PC-9 (cell line): ENCODE measurements at regions not wholly inside any gene's neighbourhood (a gene's known extent, or its start where the extent isn't known, plus 50 kb on each side); places are given as distances from the start of the nearest gene placed in this dataset.

ENCODE experiments used
- BruUV-seq: library from RNA; stranded (reverse); fragments of 400-500 nt; replicated peaks from 2 replicates; lab custom pipeline; 2021; lab: Mats Ljungman, UMichigan
- CTCF ChIA-PET: fragments of 300-600 bp; sonication (Branson Sonifier 250); formaldehyde crosslinking; loops from one replicate; lab custom pipeline; 2022; ENCODE audit warnings: antibody characterized with exemption; lab: Charles Lee
- POLR2A ChIA-PET: fragments of 300-600 bp; sonication (Branson Sonifier 250); formaldehyde crosslinking; loops from one replicate; lab custom pipeline; 2022; ENCODE audit warnings: antibody characterized with exemption; ENCODE audit not compliant: unreplicated experiment; lab: Charles Lee
- DNase-seq, 2 experiments: peaks; one replicate each; pipeline versions ENCODE4 v3.0.0 to v3.0.0-alpha.2; 2015 to 2022; ENCODE audit warnings: mixed read lengths in 1 of 2
- H2AFZ ChIP-seq: fragments of 200-600 bp; sonication (generic); 2 replicates; pipeline ENCODE4 v1.8.1; 2017; ENCODE audit warnings: antibody characterized with exemption
- H3F3A ChIP-seq: fragments of 200-600 bp; sonication (generic); 2 replicates; pipeline ENCODE4 v1.8.1; 2017; ENCODE audit warnings: antibody characterized with exemption, mild to moderate bottlenecking, low read depth; ENCODE audit not compliant: insufficient read depth
- H3K27ac ChIP-seq: fragments of 200-600 bp; sonication (generic); 2 replicates; pipeline ENCODE4 v1.6.1; 2016; ENCODE audit warnings: mixed run types
- H3K27me3 ChIP-seq: fragments of 200-600 bp; sonication (generic); 2 replicates; pipeline ENCODE4 v1.6.1; 2016; ENCODE audit warnings: low read depth, mixed run types; ENCODE audit not compliant: insufficient read depth
- H3K36me3 ChIP-seq: fragments of 200-600 bp; sonication (generic); 2 replicates; pipeline ENCODE4 v1.6.1; 2016; ENCODE audit warnings: low read depth, mixed run types
- H3K4me1 ChIP-seq: fragments of 200-600 bp; sonication (generic); replicated peaks from 2 replicates; pipeline ENCODE4 v1.6.1; 2016; ENCODE audit warnings: mixed run types; ENCODE audit not compliant: insufficient read depth
- H3K4me2 ChIP-seq: fragments of 200-600 bp; sonication (generic); 2 replicates; pipeline ENCODE4 v1.6.1; 2017; ENCODE audit warnings: mixed run types
- H3K4me3 ChIP-seq: fragments of 200-600 bp; sonication (generic); 2 replicates; pipeline ENCODE4 v1.6.1; 2016; ENCODE audit warnings: mixed run types
- H3K79me2 ChIP-seq: fragments of 200-600 bp; sonication (generic); 2 replicates; pipeline ENCODE4 v1.6.1; 2017; ENCODE audit warnings: low read depth, mixed run types
- H3K9me2 ChIP-seq: fragments of 200-600 bp; sonication (generic); 2 replicates; pipeline ENCODE4 v1.8.1; 2017; ENCODE audit warnings: mild to moderate bottlenecking; ENCODE audit not compliant: insufficient read depth
- H3K9me3 ChIP-seq: fragments of 200-600 bp; sonication (generic); 2 replicates; pipeline ENCODE4 v1.8.1; 2016; ENCODE audit warnings: low read depth; ENCODE audit not compliant: insufficient read depth
- H4K20me1 ChIP-seq: fragments of 200-600 bp; sonication (generic); 2 replicates; pipeline ENCODE4 v1.8.1; 2017; ENCODE audit not compliant: insufficient read depth
- CTCF ChIP-seq: fragments of 200-600 bp; sonication (generic); conservative IDR thresholded peaks from 2 replicates; pipeline ENCODE4 v1.6.1; 2017; ENCODE audit warnings: mixed run types, antibody characterized with exemption, mild to moderate bottlenecking, moderate library complexity
- EZH2 ChIP-seq: fragments of 200-600 bp; sonication (generic); IDR thresholded peaks from 2 replicates; pipeline ENCODE4 v1.8.0; 2017; ENCODE audit warnings: antibody characterized with exemption, low read depth
- intact Hi-C: fragments of 100-400 bp; cut with micrococcal nuclease; formaldehyde crosslinking; loops from one replicate; pipeline ENCODE4 v1.10.0; 2022; ENCODE audit not compliant: unreplicated experiment

GRCh38 chr5:71830681-71831539 is 111.8 kb downstream of the CARTPT start:
- no peak for TF ChIP-seq CTCF
- no peak for TF ChIP-seq EZH2
- Histone ChIP-seq H4K20me1 (no peaks in the 10 kb centered on the region), H3K79me2 (no peaks in the 10 kb centered on the region), H3K9me2 (no peaks in the 10 kb centered on the region), H3F3A (no peaks in the 10 kb centered on the region), H3K4me3 (no peak overlapping the region), H3K4me1 (no peaks in the 10 kb centered on the region), H3K9me3 (no peaks in the 10 kb centered on the region; the same call in 1 of the 2 replicates), H2AFZ (no peak overlapping the region), H3K27me3 (no peaks in the 10 kb centered on the region), H3K36me3 (no peaks in the 10 kb centered on the region), H3K27ac (no peak overlapping the region), H3K4me2 (no peak overlapping the region)
- intact Hi-C loops, result no loop called here
- ChIA-PET POLR2A (interaction anchor here (0.6 kb wide), 2 partner anchors 10 to 414 kb away, joined by 3 to 14 read pairs; no protein-coding TSS in a partner anchor), CTCF (no interaction called here)
- peak; percentile 41 to 43 for DNase-seq
- BruUV-seq, result no TSS peak

GRCh38 chr5:71832812-71833715 is 114.0 kb downstream of the CARTPT start:
- Histone ChIP-seq H2AFZ (0 out of 2 replicates have a peak overlapping the region, but pooled peaks have one; percentile 4), H3K79me2 (no peaks in the 10 kb centered on the region), H3K27me3 (no peaks in the 10 kb centered on the region), H4K20me1 (no peaks in the 10 kb centered on the region), H3K4me3 (no peak overlapping the region), H3F3A (no peaks in the 10 kb centered on the region), H3K9me2 (no peaks in the 10 kb centered on the region), H3K27ac (no peak overlapping the region), H3K9me3 (no peaks in the 10 kb centered on the region; the same call in 1 of the 2 replicates), H3K36me3 (no peaks in the 10 kb centered on the region), H3K4me1 (no peaks in the 10 kb centered on the region), H3K4me2 (no peak overlapping the region)
- BruUV-seq, result no TSS peak
- POLR2A ChIA-PET, result interaction anchor here (0.6 kb wide), 1 partner anchor 40 kb away, joined by 3 read pairs; no protein-coding TSS in a partner anchor
- DNase-seq, result no peak
- intact Hi-C loops, result no loop called here
- CTCF ChIA-PET, result no interaction called here
- no peak for TF ChIP-seq CTCF

GRCh38 chr5:71834601-71835000 is 115.5 kb downstream of the CARTPT start:
- TF ChIP-seq CTCF, result no peak
- TF ChIP-seq EZH2, result no peak
- CTCF ChIA-PET, result no interaction called here
- no peak overlapping the region for H2AFZ ChIP-seq
- no peaks in the 10 kb centered on the region for H3K4me1 ChIP-seq
- H3K36me3 ChIP-seq, result no peaks in the 10 kb centered on the region
- no peaks in the 10 kb centered on the region for H3F3A ChIP-seq
- H3K9me3 ChIP-seq, result no peaks in the 10 kb centered on the region; the same call in 1 of the 2 replicates
- H3K27ac ChIP-seq, result no peak overlapping the region
- H3K4me3 ChIP-seq, result no peak overlapping the region
- no peaks in the 10 kb centered on the region for H4K20me1 ChIP-seq
- POLR2A ChIA-PET, result no interaction called here
- no peak for DNase-seq
- no peak overlapping the region for H3K4me2 ChIP-seq
- BruUV-seq, result no TSS peak
- H3K27me3 ChIP-seq, result no peaks in the 10 kb centered on the region
- intact Hi-C loops, result no loop called here
- H3K79me2 ChIP-seq, result no peaks in the 10 kb centered on the region
- H3K9me2 ChIP-seq, result no peaks in the 10 kb centered on the region
